ENCODE measurements at regions not wholly inside any gene's neighbourhood (a gene's known extent, or its start where the extent isn't known, plus 50 kb on each side); places are given as distances from the start of the nearest gene placed in this dataset.

DNA sequence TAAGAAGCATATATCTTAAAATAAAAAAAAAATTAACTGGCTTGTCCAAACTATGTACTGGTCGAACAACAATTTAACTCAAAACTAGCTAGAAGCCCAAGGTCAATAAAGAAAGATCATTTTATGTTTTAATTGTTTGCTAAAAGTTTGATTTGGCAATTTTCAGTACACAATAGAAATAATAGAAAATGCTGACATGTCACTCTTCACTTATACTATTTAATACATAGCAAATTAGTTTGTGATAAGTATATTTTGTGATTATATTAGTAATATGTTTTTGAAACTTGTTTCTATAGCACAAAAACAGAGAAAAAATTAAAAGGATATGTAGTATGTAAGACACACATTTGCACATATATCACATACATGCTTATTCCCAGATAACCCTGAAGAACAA lies 1938.6 kb upstream of the PIK3C3 start:
- no peak for TF ChIP-seq YY1 (IDR thresholded peaks at IDR 0.05)
- TF ChIP-seq EGR1 (IDR thresholded peaks at IDR 0.05; ENCODE audit: low read depth in 2 of 2) = no peak
- no peak for TF ChIP-seq CTCF (IDR thresholded peaks at IDR 0.05; ENCODE audit: low read depth, low read length, missing input control)

Data from liver (tissue), 3 donors.